DOHH2 (cell line): ENCODE measurements at regions not wholly inside any gene's neighbourhood (a gene's known extent, or its start where the extent isn't known, plus 50 kb on each side); places are given as distances from the start of the nearest gene placed in this dataset.

Source experiments
- EZH2phosphoT487 ChIP-seq: fragments of 200-600 bp; sonication (generic); IDR thresholded peaks from 2 replicates; pipeline ENCODE4 v1.6.1; 2017; ENCODE audit warnings: borderline replicate concordance, mild to moderate bottlenecking, antibody characterized with exemption, low read length, moderate library complexity, mixed read lengths
- TF ChIP-seq, protein P1 (sequence below): fragments of 200-600 bp; sonication (generic); IDR thresholded peaks from one replicate; pipeline ENCODE4 v1.5.1; 2014; ENCODE audit warnings: antibody characterized with exemption, mild to moderate bottlenecking, low read depth, low read length; ENCODE audit not compliant: poor library complexity, severe bottlenecking

DNA sequence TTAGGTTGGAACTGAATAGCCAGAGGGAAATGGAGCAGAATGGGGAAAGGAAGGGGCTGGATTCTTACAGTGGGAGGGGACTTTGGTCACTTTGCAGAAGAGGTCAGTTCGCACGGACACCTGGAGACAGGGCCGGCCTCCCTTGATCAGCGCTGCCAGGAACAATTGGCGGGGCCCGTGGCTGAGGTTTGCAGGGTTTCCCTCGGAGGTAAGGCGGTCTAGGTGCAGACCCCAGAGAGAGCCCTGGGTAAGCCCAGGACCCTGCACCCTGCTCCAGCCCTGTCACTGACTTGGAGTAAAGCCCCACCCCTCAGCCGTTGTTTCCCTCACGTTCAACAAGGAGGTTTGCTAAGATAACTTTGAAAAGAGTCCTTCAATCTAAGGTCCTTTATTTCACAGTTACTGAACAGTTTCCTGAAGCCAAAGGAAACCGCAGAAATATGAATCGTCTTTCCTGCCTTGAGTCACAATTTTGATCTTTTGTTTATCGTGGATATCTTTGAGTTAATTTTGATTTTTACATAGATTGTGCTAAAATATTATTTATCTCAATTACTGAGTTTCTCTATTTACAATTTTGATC, 231.4 kb upstream of the RTL1 start:
- no peak for TF ChIP-seq EZH2phosphoT487
- TF ChIP-seq, protein P1, sequence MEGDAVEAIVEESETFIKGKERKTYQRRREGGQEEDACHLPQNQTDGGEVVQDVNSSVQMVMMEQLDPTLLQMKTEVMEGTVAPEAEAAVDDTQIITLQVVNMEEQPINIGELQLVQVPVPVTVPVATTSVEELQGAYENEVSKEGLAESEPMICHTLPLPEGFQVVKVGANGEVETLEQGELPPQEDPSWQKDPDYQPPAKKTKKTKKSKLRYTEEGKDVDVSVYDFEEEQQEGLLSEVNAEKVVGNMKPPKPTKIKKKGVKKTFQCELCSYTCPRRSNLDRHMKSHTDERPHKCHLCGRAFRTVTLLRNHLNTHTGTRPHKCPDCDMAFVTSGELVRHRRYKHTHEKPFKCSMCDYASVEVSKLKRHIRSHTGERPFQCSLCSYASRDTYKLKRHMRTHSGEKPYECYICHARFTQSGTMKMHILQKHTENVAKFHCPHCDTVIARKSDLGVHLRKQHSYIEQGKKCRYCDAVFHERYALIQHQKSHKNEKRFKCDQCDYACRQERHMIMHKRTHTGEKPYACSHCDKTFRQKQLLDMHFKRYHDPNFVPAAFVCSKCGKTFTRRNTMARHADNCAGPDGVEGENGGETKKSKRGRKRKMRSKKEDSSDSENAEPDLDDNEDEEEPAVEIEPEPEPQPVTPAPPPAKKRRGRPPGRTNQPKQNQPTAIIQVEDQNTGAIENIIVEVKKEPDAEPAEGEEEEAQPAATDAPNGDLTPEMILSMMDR, result no peak
